GM18907 (cell line): ENCODE measurements at regions not wholly inside any gene's neighbourhood (a gene's known extent, or its start where the extent isn't known, plus 50 kb on each side); places are given as distances from the start of the nearest gene placed in this dataset.
"Not testable (repeated sequence)": the region's sequence is repeated elsewhere in the genome, so short reads cannot be mapped to it uniquely, and the experiment has no call there.

Experiments
- ATAC-seq: cut with Tn5 transposase; IDR thresholded peaks from one replicate; pipeline ENCODE4 v1.9.1; 2021; ENCODE audit warnings: mild to moderate bottlenecking, moderate library complexity; ENCODE audit not compliant: unreplicated experiment

DNA sequence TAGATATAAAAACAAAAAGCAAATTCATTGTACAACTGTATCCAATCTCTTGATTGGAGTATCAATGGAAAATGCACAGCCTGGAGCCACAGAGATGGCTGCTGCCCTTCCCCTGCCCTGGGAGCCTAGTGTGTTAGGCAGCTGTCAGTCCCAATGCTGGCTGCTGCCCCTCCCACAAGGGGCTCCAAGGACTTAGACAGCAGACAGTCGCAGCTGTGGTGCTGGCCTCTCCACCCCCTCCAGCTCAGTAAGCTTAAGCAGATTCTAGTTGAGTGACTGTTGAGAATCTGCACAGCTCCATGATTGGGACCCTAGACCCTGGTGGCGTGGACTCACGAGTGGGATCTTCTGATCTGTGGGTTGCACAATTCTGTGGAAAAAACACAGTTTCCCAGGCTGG, 1511.2 kb downstream of the FAM181B start:
- ATAC-seq = no peak

DNA sequence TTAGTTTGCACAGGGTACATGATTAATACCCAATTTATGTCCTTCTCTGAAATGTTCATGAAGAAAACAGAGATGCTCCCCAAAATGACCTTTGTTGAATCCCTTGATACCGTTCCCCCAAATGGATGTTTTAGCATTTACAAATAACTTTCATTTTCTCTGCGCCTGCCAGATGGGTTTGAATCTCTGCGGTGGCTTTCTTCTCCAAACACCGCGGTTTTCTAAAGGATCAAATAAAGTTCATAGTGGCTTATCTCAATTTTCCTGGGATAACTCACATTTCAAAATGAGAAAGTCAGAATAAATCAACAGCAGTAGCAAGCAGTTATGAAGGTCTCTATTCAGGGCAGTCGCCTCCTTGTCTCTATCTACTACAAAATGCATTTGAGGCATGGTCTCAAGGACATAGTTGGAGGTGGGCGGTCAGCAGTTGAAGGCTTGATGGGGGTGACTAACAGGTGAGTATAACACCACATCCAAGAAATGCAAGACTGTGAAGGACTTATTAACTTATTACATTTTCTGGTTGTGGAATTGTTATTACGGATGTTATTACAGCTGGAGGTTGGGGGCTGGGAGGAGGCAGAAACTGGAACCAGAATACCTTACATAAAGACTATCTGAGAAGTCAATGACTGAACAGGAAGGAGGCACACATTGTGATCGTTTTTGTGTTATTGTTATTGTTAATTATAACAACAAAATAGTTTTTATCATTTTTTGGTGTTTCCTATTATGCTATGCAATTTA, 1513.3 kb downstream of the FAM181B start:
- no peak for ATAC-seq

DNA sequence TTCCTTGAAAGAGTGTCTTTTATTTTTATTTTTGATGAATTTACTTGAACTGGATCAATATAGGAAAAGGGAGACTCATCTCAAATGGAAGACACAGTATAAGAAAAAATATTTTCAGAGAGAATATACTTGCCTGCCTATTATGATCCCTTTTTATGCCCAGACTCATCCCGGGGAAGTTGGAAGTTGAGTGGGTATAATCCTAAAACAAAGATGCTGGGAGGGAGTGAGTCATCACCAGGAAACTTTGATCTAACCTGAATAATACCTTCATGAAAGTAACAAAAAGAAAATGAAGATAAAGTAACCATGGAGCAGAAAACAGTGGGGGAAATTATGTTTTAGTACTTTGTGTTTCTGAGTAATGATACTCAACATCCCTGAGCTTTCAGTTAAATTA, 1514.0 kb downstream of the FAM181B start:
- ATAC-seq = no peak

DNA sequence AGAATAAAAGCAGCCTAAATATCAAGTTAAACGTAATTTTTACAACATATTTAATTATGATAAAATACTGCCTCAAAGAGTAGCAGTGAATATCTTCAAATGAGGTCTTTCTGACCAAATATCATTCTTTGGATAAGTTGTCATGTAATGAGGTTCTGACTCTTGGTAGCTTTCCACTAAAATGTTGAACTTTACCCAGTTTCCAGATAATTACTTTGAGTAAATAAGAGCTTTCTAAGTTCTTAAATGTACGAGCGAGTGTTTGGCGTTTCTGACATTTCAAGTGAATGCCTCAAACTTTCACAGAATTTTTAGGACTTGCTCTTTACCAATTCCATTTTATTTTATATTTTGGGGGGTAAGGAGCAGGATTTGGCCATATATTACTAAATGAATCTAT, 1515.2 kb downstream of the FAM181B start:
- ATAC-seq = no peak

DNA sequence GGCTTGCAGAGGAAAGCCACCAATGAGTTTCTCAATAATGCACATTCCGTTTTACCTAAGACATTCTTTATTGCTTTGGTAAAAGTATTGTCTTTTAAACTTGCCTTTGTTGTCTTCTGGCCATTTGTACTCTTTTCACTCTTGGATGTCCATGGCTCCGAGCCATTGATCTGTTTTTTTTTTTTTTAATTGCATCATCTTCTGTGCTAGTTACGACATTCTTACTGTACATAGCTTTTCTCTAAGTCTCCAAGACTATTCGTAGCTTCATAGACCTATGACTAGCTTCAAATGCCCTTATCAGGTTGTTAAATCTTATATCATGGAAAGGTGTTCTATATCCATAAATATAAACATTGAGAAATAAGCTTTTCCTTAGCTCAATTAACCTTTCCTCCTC, 1522.6 kb downstream of the FAM181B start:
- ATAC-seq = no peak

DNA sequence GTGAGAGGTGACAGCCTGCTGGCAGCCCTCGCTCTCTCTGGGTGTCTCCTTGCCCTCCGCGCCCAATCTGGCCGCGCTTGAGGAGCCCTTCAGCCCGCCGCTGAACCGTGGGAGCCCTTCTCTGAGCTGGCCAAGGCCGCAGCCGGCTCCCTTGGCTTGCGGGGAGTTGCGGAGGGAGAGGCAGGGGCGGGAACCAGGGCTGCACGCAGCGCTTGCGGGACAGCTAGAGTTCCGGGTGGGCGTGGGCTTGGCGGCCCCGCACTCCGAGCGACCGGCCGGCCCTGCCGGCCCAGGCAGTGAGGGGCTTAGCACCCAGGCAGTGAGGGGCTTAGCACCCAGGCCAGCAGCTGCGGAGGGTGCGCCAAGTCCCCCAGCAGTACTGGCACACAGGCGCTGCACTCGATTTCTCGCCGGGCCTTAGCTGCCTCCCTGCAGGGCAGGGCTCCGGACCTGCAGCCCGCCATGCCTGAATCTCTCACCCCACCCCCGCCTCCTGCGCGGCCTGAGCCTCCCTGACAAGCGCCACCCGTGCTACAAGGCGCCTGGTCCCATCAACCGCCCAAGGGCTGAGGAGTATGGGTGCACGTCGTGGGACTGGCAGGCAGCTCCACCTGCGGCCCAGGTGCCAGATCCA, 1526.1 kb downstream of the FAM181B start:
- ATAC-seq = no peak

DNA sequence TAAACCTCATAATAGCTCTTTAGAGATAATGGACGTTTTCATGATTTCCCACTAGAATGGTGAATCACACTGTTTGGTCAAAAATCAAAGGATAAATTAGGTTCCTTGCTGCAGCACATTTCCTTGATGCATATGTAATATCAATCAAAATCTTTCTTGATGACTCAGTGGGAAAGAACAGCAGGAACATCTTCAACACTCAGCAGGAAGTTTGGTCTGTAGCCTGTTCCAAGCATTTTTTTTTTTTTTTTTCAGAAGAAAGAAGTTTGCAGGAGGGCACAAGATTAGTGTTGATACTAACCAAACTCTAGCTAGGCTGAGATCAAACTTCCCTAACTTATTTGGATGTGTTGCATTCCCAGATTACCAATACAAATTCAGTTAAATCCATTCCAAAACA, 1529.8 kb downstream of the FAM181B start:
- no peak for ATAC-seq

DNA sequence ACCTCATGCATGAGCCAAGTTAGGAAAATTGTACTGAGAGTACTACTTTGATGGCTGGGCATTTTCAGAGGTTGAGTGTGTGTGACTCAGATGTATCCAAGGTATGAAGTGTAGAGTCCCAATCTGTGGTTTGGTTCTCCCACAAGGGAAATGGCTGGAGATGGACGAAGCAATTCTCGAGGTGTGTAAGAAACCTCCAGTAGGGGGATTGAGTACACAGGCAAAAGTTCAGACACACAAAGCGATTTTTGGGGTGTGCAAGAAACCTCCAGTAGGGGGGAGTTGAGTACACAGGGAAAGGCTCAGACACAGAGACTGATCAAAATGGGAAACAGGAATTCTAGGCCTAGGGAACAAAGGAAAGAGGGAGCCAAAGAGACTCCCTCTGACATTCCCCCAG, 1536.3 kb downstream of the FAM181B start:
- ATAC-seq = no peak

DNA sequence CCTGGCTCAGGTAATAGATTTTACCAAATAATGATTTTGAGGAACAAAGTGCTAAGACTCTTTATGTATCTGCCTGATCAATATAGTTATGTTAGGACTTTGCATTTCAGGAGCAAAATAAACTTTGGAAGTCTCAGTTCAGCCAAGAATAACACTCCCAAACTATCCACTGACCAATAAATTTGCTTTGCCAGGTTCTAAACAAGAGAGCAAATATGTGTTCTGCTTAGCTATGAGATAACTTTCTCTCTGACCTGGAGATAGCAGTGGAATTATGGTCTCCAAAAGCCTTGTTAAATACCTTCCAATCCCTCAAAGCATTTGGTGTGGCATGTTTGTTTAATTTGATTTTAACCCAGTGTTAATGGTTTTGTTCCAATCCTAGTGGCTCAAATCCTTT, 1541.1 kb downstream of the FAM181B start:
- no peak for ATAC-seq

DNA sequence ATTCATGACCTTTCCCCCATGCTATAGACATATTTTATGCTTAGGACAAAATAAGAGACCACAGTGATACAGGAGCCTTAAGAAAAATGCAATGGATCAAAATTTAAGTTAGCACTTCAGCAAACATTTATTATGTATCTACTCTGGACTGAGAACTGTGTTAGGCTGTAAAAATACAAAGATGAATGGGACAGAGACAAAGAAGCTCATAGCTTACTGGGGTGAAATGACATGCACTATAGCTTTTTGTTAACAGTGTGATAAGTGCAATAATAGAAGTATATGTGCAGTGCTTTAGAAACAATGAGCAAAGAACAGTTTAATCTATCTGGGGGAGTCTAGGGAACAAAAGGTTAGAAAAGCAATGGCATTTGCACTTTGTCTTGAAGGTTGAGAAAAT, 1543.1 kb downstream of the FAM181B start:
- ATAC-seq = no peak

DNA sequence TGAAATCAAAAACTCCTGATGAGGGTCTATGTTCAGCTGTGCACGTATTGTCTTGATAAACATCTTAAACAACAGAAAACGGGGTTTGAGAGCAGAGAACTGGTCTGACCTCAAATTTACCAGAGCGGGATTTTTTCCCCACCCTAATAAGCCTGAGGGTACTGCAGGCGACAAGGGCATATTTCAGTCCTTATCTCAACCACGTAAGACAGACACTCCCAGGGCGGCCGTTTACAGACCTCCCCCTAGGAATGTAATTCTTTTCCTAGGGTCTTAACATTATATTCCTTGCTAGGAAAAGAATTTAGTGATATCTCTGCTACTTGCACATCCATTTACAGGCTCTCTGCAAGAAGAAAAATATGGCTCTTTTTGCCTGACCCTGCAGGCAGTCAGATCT, 1546.6 kb downstream of the FAM181B start:
- ATAC-seq = not testable (repeated sequence)

DNA sequence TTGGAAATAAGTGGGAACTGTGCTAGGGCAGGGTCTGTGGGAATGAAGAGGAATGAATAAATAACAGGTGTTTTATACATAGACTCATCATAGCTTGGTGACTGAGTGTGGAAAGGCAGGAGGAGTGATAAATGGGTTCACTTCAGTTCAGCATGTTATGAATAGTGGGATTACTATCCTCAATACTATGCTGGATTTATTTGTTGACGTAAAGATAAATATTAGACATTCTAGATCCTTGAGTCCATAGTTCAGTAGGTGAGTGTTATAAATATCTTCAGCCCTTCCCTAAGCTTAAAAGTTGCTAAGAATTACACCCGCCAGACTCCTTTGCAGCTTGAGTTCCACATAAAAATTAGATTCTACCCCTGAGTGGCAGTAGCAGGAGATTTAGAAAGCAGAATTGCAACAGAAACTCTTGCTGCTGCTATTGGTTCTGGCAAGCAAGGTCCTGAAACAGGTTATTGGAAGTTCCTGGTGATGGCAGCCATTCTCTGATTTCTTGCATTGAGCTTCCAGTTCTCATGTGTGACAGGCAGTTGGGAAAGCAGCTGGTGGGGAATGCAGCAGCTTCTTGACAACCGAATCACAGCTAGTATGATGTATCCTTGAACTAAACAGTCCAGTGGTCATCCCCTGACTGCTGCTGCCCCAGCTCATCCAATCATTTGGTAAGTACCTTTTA, 1558.9 kb downstream of the FAM181B start:
- no peak for ATAC-seq

DNA sequence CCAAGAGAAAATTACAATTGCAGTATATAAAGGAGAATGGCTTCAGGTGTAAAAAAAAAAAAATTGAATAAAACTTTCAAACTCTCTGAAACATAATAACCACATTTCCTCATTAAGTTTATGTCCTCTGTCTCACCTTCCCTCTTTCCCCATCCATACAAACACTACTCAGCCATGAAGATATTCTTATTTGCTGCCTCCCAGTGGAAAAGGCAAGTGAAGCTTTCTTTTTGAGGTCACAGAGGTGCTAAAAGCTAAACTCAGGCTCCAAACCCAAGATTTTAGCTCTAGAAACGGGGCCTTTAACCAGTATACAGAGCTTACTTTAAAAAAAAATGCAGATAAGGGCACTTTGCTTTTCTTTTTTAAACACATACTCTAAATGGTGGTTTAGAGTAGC, 1568.5 kb downstream of the FAM181B start:
- ATAC-seq = no peak

DNA sequence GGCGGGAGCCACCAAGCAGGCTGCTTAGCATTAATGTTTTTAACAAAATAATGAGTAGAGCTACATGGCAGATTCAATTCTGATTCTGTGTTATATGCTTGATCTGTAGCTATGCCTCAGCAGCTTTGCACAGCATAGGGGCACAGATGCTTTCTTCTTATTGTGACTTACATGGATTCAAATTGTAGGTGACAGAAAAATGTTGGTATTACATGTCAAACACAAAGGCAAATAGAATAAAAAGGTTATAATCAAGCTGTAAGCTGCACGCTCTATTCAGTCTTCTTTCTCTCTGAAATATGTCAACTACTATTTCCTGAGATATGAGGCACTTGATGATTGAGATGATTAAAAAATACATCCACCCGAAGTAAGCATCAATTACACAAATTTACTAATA, 1573.8 kb downstream of the FAM181B start:
- no peak for ATAC-seq

DNA sequence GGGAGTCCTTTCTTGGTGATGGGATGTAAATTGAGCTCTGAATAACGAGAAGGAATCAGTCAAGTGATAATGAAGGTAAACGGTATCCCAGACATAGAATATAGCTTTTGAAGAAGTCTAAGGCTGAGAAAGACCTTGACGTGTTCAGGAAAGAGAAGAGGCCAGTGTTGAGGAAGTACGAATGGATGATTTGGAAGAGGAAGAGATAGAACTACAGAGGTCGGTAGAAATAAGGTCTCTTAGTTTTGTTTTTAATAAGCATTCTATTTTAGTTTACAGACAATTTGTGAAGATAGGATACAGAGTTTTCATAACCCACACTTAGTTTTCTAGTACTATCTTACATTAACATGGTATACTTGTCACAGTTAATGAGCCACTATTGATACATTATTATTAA, 1598.1 kb downstream of the FAM181B start:
- no peak for ATAC-seq

DNA sequence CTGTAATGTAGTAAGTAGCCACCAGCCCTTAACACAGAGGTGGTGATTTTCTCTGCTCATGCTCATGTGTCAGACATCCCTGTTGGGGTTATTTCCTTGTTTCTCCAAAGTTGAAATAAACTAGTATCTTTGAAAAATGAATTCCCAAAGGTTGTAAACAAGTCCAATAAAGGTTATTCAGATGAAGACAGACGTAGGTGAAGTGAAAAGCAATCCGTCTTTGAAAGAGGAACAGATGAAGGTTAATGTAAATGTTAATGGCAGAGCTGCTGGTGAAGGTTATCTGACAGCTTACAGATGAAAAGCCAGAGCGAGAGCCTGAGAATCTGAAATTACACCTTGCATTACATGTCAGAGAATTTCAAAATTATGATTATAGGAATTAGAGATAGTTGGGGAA, 1604.0 kb downstream of the FAM181B start:
- ATAC-seq = no peak

DNA sequence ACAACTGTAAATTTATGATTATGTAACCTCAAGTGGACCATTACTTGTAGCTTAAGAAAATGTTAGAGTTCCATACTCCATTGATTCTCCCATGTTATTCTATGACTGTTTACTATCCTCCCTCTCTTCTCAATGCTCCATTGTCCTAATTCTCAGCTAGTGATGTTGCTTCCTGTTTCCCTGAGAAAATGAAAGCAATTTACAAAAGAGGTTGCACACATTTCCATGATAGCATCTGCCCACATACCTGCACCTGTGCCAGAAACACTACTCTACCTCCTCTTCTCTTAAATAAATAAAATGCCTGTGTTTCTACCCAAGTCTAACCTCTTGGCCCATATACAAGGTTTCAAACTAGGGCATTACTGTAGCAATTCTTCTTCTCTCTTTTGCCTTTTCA, 1620.9 kb downstream of the FAM181B start:
- no peak for ATAC-seq

DNA sequence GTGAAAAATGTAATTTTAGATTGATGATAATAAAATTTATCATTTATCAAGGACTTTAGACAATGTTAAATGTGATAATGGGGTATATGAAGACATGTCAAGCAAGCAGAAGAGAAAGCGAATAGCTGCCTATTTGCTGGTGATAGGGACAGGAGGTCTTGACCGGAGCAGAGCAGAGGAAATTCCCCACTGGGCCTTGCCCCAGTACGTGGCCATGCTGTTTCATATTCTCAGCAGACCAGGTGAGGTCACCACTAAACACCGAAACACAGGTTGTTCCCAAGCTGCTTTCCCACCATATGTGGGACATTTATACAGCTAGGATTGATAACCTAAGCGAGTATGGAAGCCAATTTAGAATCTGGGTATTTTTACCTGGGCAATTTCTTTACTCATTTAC, 1629.6 kb downstream of the FAM181B start:
- ATAC-seq = no peak

DNA sequence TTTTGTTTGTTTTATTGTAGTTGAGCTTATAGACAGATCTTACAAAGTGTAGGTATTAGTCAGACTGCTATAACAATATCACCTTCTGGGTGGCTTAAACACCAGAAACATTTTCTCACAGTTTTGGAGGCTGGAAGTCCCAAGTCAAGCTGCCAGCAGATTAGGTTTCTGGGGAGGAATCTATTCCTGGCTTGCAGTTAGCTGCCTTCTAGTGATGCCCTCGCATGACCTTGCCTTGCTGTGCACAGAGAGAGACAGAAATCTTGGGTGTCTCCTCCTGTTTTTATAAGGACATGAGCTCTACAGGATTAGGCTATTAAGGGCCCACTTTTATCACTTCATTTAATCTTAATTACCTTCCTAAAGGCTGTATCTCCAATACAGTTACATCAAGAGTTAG, 1635.2 kb downstream of the FAM181B start:
- ATAC-seq = no peak

DNA sequence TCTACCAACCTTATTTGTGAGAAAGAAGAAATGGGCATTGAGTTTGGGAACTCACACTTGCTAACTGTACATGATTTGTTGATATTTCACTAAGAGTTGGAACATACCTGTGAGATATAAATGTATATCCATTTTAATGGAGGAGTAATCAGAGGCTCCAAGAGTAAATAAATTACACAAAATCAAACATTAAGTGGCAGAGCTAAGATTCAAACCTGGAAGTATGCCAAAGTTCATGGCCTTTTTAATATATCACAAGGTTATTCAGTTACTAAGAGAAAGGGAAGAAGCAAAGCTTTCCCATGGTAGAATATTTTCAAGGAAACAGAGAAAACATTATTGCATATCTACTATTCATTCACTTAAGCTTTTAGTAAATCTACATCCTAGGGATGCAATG, 1641.1 kb downstream of the FAM181B start:
- ATAC-seq = no peak

DNA sequence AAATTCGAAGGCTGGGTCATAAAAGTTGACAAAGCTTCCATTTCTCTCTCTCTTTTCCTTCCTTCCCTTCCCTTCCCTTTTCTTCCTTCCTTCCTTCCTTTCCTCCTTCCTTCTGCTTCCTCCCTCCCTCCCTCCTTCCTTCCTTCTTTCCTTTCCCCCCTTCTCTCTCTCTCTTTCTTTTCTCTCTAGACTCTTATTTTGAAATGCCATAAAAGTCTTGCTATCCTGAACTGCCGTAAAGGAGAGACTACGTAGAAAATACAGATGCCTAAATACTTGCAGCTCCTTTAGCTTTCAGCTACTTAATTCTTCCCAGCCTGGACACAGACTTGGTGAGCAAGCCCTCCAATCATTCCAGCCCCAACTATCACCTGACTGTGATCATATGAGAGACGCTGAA, 1644.4 kb downstream of the FAM181B start:
- ATAC-seq = no peak

DNA sequence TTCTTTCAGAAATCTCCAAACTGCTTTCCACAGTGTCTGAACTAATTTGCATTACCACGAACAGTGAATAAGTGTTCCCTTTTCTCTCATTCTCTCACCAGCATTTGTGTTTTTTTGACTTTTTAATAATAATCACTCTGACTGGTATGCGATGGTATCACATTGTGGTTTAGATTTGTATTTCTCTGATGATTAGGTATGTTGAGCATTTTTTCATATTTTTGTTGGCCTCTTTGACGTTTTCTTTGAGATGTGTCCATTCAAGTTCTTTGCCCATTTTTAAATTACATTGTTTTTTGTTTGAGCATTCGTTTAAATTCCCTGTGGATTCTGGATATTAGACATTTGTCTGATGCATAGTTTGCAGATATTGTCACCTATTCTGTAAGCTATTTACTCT, 1639.6 kb upstream of the TENM4 start:
- no peak for ATAC-seq
